Neutrophil (primary cell): ENCODE measurements at regions not wholly inside any gene's neighbourhood (a gene's known extent, or its start where the extent isn't known, plus 50 kb on each side); places are given as distances from the start of the nearest gene placed in this dataset.

Source experiments
- H3K27ac ChIP-seq: fragments of 200-600 bp; sonication (generic); 2 replicates; pipeline ENCODE4 v1.5.1; 2016; ENCODE audit warnings: mild to moderate bottlenecking, moderate library complexity
- H3K27me3 ChIP-seq: fragments of 200-600 bp; sonication (generic); 2 replicates; pipeline ENCODE4 v1.6.0; 2016; ENCODE audit warnings: mild to moderate bottlenecking
- H3K36me3 ChIP-seq: fragments of 200-600 bp; sonication (generic); 2 replicates; pipeline ENCODE4 v1.5.1; 2017
- H3K4me1 ChIP-seq, 2 experiments: fragments of 200-600 bp in 1 of 2; sonication (generic) in 1 of 2; 1 replicate in 1 of 2; 2 replicates in 1 of 2; pipeline versions ENCODE4 v1.5.1 to v1.6.1; 2013 to 2016; ENCODE audit warnings: low read depth in 1 of 2, low read length in 1 of 2, mild to moderate bottlenecking in 1 of 2, moderate library complexity in 1 of 2; ENCODE audit not compliant: control insufficient read depth in 1 of 2, insufficient read depth in 1 of 2
- H3K4me3 ChIP-seq, 2 experiments: fragments of 200-600 bp in 1 of 2; sonication (generic) in 1 of 2; 1 replicate in 1 of 2; 2 replicates in 1 of 2; pipeline ENCODE4 v1.5.1; 2013 to 2016; ENCODE audit warnings: low read depth in 1 of 2, low read length in 1 of 2, mild to moderate bottlenecking in 1 of 2, moderate library complexity in 1 of 2
- H3K9me3 ChIP-seq: fragments of 200-600 bp; sonication (generic); 2 replicates; pipeline ENCODE4 v1.5.1; 2016
- CTCF ChIP-seq: fragments of 200-600 bp; sonication (generic); IDR thresholded peaks from 2 replicates; pipeline ENCODE4 v1.5.1; 2016; ENCODE audit warnings: antibody characterized with exemption

GRCh38 chr6:747028-747427 lies 54.1 kb upstream of the EXOC2 start:
- Histone ChIP-seq H3K36me3 (no peaks in the 10 kb centered on the region), H3K4me1 (no peaks in the 10 kb centered on the region), H3K4me3 (no peak overlapping the region), H3K27ac (no peak overlapping the region), H3K27me3 (peaks cover 12% of the 10 kb centered on the region), H3K9me3 (no peaks in the 10 kb centered on the region)
- TF ChIP-seq CTCF = no peak

GRCh38 chr6:744666-745353 lies 51.9 kb upstream of the EXOC2 start:
- no peaks in the 10 kb centered on the region for H3K36me3 ChIP-seq
- H3K9me3 ChIP-seq = no peaks in the 10 kb centered on the region
- H3K27ac ChIP-seq = no peak overlapping the region
- no peak for TF ChIP-seq CTCF
- H3K4me3 ChIP-seq = no peak overlapping the region
- peaks cover 12% of the 10 kb centered on the region for H3K27me3 ChIP-seq
- H3K4me1 ChIP-seq = no peaks in the 10 kb centered on the region

GRCh38 chr6:743320-744096 lies 50.6 kb upstream of the EXOC2 start:
- H3K27ac ChIP-seq = no peak overlapping the region
- no peak for TF ChIP-seq CTCF

More at GRCh38 chr6:743320-744096, 50.6 kb upstream of the EXOC2 start:
- Histone ChIP-seq H3K4me3 (no peak overlapping the region), H3K4me1 (no peaks in the 10 kb centered on the region), H3K36me3 (no peaks in the 10 kb centered on the region), H3K27me3 (peaks cover 1% of the 10 kb centered on the region), H3K9me3 (no peaks in the 10 kb centered on the region)
